Prostate gland (tissue), 2 donors: ENCODE measurements at regions not wholly inside any gene's neighbourhood (a gene's known extent, or its start where the extent isn't known, plus 50 kb on each side); places are given as distances from the start of the nearest gene placed in this dataset.

Source experiments
- DNase-seq: peaks from one replicate; pipeline ENCODE4 v3.0.0-alpha.2; 2019; ENCODE audit warnings: low spot score
- H3K27ac ChIP-seq, 2 donors: fragments of 200-600 bp; sonication (generic); 2 replicates each; pipeline ENCODE4 v1.5.1; 2017 to 2019
- H3K27me3 ChIP-seq: fragments of 200-600 bp; sonication (generic); replicated peaks from 2 replicates; pipeline ENCODE4 v1.5.1; 2019; ENCODE audit not compliant: insufficient read depth
- H3K36me3 ChIP-seq, 2 donors: fragments of 200-600 bp; sonication (generic); 1 replicate in 1 of 2; 2 replicates in 1 of 2; pipeline versions ENCODE4 v1.5.1 to v1.8.1; 2017 to 2019
- H3K4me1 ChIP-seq: fragments of 200-600 bp; sonication (generic); replicated peaks from 2 replicates; pipeline ENCODE4 v1.5.1; 2019
- H3K4me3 ChIP-seq, 2 donors: fragments of 200-600 bp; sonication (generic); 2 replicates each; pipeline ENCODE4 v1.5.1; 2017 to 2019
- H3K9me3 ChIP-seq: fragments of 200-600 bp; sonication (generic); 2 replicates; pipeline ENCODE4 v1.5.1; 2017
- CTCF ChIP-seq, 4 experiments: fragments of 200-600 bp in 2 of 4; fragments of 450-650 bp in 2 of 4; sonication (generic) in 2 of 4; IDR thresholded peaks; 1 replicate in 3 of 4; 2 replicates in 1 of 4; pipeline ENCODE4 v1.5.1; 2016 to 2019; ENCODE audit warnings: antibody characterized with exemption in 4 of 4, mild to moderate bottlenecking in 2 of 4, moderate library complexity in 2 of 4
- POLR2A ChIP-seq: fragments of 450-650 bp; IDR thresholded peaks from one replicate; pipeline ENCODE4 v1.6.1; 2016; ENCODE audit warnings: antibody characterized with exemption, mild to moderate bottlenecking
- POLR2AphosphoS5 ChIP-seq: sonication (generic); formaldehyde crosslinking; IDR thresholded peaks from one replicate; pipeline ENCODE4 v1.6.1; 2017; ENCODE audit warnings: antibody characterized with exemption
- WGBS: methylation state at CpG from one replicate; pipeline ENCODE4 v1.1.5; 2018; 5-methylcytosine and 5-hydroxymethylcytosine counted together
- intact Hi-C: fragments of 100-400 bp; cut with DNase I; formaldehyde crosslinking; loops from one replicate; pipeline ENCODE4 v1.14.2; 2022

GRCh38 chr18:73563345-73563744, 584.3 kb downstream of the FBXO15 start:
- TF ChIP-seq POLR2AphosphoS5 (no peak), CTCF (IDR thresholded peaks at IDR 0.05) (no peak), POLR2A (no peak)
- WGBS, result 73% methylated on average over 4 of the region's 4 CpGs
- intact Hi-C loops, result no loop called here
- Histone ChIP-seq H3K27ac (no peak overlapping the region), H3K36me3 (no peaks in the 10 kb centered on the region), H3K4me3 (no peak overlapping the region), H3K27me3 (no peaks in the 10 kb centered on the region), H3K9me3 (no peaks in the 10 kb centered on the region), H3K4me1 (no peaks in the 10 kb centered on the region)
- DNase-seq, result no peak

- H3K27ac ChIP-seq, result no peak overlapping the region
- 80% methylated on average over 4 of the region's 4 CpGs for WGBS
- no peak overlapping the region for H3K4me3 ChIP-seq
- H3K4me1 ChIP-seq, result no peaks in the 10 kb centered on the region
- intact Hi-C loops, result no loop called here
- no peaks in the 10 kb centered on the region for H3K36me3 ChIP-seq
- H3K27me3 ChIP-seq, result no peaks in the 10 kb centered on the region
- DNase-seq, result no peak
- H3K9me3 ChIP-seq, result no peaks in the 10 kb centered on the region
- TF ChIP-seq POLR2A, result no peak
- TF ChIP-seq POLR2AphosphoS5, result no peak
- TF ChIP-seq CTCF (IDR thresholded peaks at IDR 0.05), result no peak
These were observed 590.7 kb downstream of the FBXO15 start for GRCh38 chr18:73556904-73557303.

GRCh38 chr18:73552171-73552570, 595.5 kb downstream of the FBXO15 start:
- no peak for DNase-seq
- 76% methylated on average over 5 of the region's 5 CpGs for WGBS
- Histone ChIP-seq H3K4me1 (no peaks in the 10 kb centered on the region), H3K4me3 (no peak overlapping the region), H3K9me3 (no peaks in the 10 kb centered on the region), H3K27ac (no peak overlapping the region), H3K36me3 (no peaks in the 10 kb centered on the region), H3K27me3 (no peaks in the 10 kb centered on the region)
- intact Hi-C loops, result no loop called here
- TF ChIP-seq CTCF (IDR thresholded peaks at IDR 0.05), result no peak
- TF ChIP-seq POLR2A, result no peak
- TF ChIP-seq POLR2AphosphoS5, result no peak

- no peak overlapping the region for H3K27ac ChIP-seq
- 93% methylated on average over 3 of the region's 3 CpGs for WGBS
- intact Hi-C loops, result no loop called here
- H3K27me3 ChIP-seq, result no peaks in the 10 kb centered on the region
- TF ChIP-seq POLR2AphosphoS5, result no peak
- TF ChIP-seq POLR2A, result no peak
- no peak for TF ChIP-seq CTCF (IDR thresholded peaks at IDR 0.05)
- no peaks in the 10 kb centered on the region for H3K4me1 ChIP-seq
- H3K36me3 ChIP-seq, result no peaks in the 10 kb centered on the region
- H3K4me3 ChIP-seq, result no peak overlapping the region
- no peak for DNase-seq
- H3K9me3 ChIP-seq, result no peaks in the 10 kb centered on the region
These were observed 596.4 kb downstream of the FBXO15 start for GRCh38 chr18:73551211-73551610.

GRCh38 chr18:73549236-73549635, 598.4 kb downstream of the FBXO15 start:
- TF ChIP-seq POLR2AphosphoS5 (no peak), CTCF (IDR thresholded peaks at IDR 0.05) (no peak), POLR2A (no peak)
- DNase-seq, result no peak
- no peaks in the 10 kb centered on the region for H3K36me3 ChIP-seq
- no peaks in the 10 kb centered on the region for H3K4me1 ChIP-seq
- no peaks in the 10 kb centered on the region for H3K27me3 ChIP-seq
- H3K9me3 ChIP-seq, result no peaks in the 10 kb centered on the region
- no peak overlapping the region for H3K4me3 ChIP-seq
- no peak overlapping the region for H3K27ac ChIP-seq
- intact Hi-C loops, result no loop called here
- 20% methylated on average over 5 of the region's 5 CpGs for WGBS
